ENCODE measurements at regions not wholly inside any gene's neighbourhood (a gene's known extent, or its start where the extent isn't known, plus 50 kb on each side); places are given as distances from the start of the nearest gene placed in this dataset.

DNA sequence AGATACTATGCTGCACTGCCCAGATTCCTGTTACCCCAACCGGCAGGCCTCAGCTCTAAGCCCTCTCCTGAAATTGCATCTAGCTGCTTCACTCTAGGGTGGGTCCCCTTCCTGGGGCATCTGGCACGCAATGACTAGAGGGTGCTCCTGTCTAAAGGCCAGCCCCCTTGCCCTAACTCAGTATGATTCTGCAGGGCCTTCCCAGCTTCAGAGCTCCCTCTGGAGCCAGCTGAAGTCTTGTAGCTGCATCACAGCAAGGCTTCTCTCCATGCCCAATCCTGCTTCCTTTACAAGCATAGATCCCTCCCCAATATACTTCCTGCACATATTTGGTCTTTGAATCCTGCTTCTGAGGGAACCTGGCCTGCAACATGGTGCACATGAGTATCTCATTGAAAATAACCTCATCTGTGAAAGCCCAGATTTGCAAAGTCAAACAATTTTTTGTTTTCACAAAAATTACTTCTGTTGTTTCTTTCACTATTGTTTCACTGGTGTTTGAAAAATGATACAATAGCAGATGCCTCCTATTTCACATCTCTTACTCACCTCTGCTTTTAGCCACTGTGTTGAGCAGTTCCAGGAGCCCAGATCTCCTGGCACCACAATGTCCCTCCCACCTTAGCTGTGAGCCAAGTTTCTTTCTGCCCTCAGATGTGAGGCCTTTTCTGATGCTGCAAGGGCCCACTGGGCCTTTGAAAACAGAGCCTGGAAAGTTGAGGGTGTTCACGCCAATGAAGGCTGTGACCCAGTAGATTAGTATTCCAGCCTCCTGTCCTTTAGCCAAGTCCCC lies 169.5 kb upstream of the EGLN3 start:
- Histone ChIP-seq H3K27me3 (ENCODE audit: control insufficient read depth, insufficient read depth, low read length) (no peaks in the 10 kb centered on the region), H3K9me3 (ENCODE audit: control insufficient read depth, low read depth, low read length) (no peaks in the 10 kb centered on the region), H3K36me3 (ENCODE audit: control insufficient read depth, low read depth, low read length) (no peaks in the 10 kb centered on the region), H3K4me1 (ENCODE audit: control insufficient read depth, low read depth, low read length) (no peaks in the 10 kb centered on the region), H3K4me3 (ENCODE audit: low read length) (no peak overlapping the region), H3K27ac (ENCODE audit: low read length) (no peak overlapping the region), H3K9ac (ENCODE audit: low read length) (no peak overlapping the region)

GRCh38 chr14:34119107-34119858 lies 168.4 kb upstream of the EGLN3 start:
- Histone ChIP-seq H3K27ac (ENCODE audit: low read length) (no peak overlapping the region), H3K36me3 (ENCODE audit: control insufficient read depth, low read depth, low read length) (no peaks in the 10 kb centered on the region), H3K27me3 (ENCODE audit: control insufficient read depth, insufficient read depth, low read length) (no peaks in the 10 kb centered on the region), H3K9ac (ENCODE audit: low read length) (no peak overlapping the region), H3K4me1 (ENCODE audit: control insufficient read depth, low read depth, low read length) (no peaks in the 10 kb centered on the region), H3K4me3 (ENCODE audit: low read length) (no peak overlapping the region), H3K9me3 (ENCODE audit: control insufficient read depth, low read depth, low read length) (no peaks in the 10 kb centered on the region)

- Histone ChIP-seq H3K27ac (ENCODE audit: low read length) (no peak overlapping the region), H3K27me3 (ENCODE audit: control insufficient read depth, insufficient read depth, low read length) (no peaks in the 10 kb centered on the region), H3K4me1 (ENCODE audit: control insufficient read depth, low read depth, low read length) (no peaks in the 10 kb centered on the region), H3K36me3 (ENCODE audit: control insufficient read depth, low read depth, low read length) (no peaks in the 10 kb centered on the region), H3K9me3 (ENCODE audit: control insufficient read depth, low read depth, low read length) (no peaks in the 10 kb centered on the region), H3K9ac (ENCODE audit: low read length) (no peak overlapping the region), H3K4me3 (ENCODE audit: low read length) (no peak overlapping the region)
Observed at GRCh38 chr14:34113991-34114390, 163.1 kb upstream of the EGLN3 start.

DNA sequence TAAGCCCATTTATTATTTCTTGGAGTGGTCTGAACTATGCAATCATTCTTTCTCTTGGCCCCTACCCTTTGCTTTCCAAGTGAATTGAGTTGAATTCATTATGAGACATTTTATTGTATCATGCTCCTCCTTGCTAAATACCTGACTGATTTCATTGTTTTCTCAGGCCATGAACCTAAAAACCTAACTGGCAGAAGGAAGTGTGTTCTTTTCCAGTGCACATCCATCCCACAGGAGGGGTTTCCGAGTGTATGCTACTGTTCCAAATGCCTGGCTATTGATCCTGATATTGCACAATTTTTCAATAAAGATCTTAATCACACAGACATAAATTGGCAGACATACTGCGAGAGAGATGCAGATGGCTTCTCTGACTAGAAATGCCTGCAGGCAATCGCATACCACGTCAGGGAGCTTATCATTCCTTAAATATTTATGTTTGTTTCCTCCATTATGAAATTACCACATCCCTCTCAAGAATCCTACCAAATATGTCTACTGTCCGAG lies 162.2 kb upstream of the EGLN3 start:
- no peak overlapping the region for H3K9ac ChIP-seq (ENCODE audit: low read length)
- no peaks in the 10 kb centered on the region for H3K4me1 ChIP-seq (ENCODE audit: control insufficient read depth, low read depth, low read length)
- H3K27ac ChIP-seq (ENCODE audit: low read length), result no peak overlapping the region
- H3K4me3 ChIP-seq (ENCODE audit: low read length), result no peak overlapping the region
- no peaks in the 10 kb centered on the region for H3K9me3 ChIP-seq (ENCODE audit: control insufficient read depth, low read depth, low read length)
- H3K27me3 ChIP-seq (ENCODE audit: control insufficient read depth, insufficient read depth, low read length), result no peaks in the 10 kb centered on the region
- no peaks in the 10 kb centered on the region for H3K36me3 ChIP-seq (ENCODE audit: control insufficient read depth, low read depth, low read length)

GRCh38 chr14:34111953-34112352 lies 161.1 kb upstream of the EGLN3 start:
- Histone ChIP-seq H3K9me3 (ENCODE audit: control insufficient read depth, low read depth, low read length) (no peaks in the 10 kb centered on the region), H3K4me3 (ENCODE audit: low read length) (no peak overlapping the region), H3K27ac (ENCODE audit: low read length) (no peak overlapping the region), H3K36me3 (ENCODE audit: control insufficient read depth, low read depth, low read length) (no peaks in the 10 kb centered on the region), H3K27me3 (ENCODE audit: control insufficient read depth, insufficient read depth, low read length) (no peaks in the 10 kb centered on the region), H3K9ac (ENCODE audit: low read length) (no peak overlapping the region), H3K4me1 (ENCODE audit: control insufficient read depth, low read depth, low read length) (no peaks in the 10 kb centered on the region)

- H3K4me1 ChIP-seq (ENCODE audit: control insufficient read depth, low read depth, low read length), result no peaks in the 10 kb centered on the region
- no peak overlapping the region for H3K27ac ChIP-seq (ENCODE audit: low read length)
- H3K4me3 ChIP-seq (ENCODE audit: low read length), result no peak overlapping the region
- H3K36me3 ChIP-seq (ENCODE audit: control insufficient read depth, low read depth, low read length), result no peaks in the 10 kb centered on the region
- H3K9me3 ChIP-seq (ENCODE audit: control insufficient read depth, low read depth, low read length), result no peaks in the 10 kb centered on the region
- H3K27me3 ChIP-seq (ENCODE audit: control insufficient read depth, insufficient read depth, low read length), result no peaks in the 10 kb centered on the region
- no peak overlapping the region for H3K9ac ChIP-seq (ENCODE audit: low read length)
Observed at GRCh38 chr14:34111505-34111904, 160.6 kb upstream of the EGLN3 start.

- Histone ChIP-seq H3K36me3 (ENCODE audit: control insufficient read depth, low read depth, low read length) (no peaks in the 10 kb centered on the region), H3K9ac (ENCODE audit: low read length) (no peak overlapping the region), H3K27me3 (ENCODE audit: control insufficient read depth, insufficient read depth, low read length) (no peaks in the 10 kb centered on the region), H3K9me3 (ENCODE audit: control insufficient read depth, low read depth, low read length) (no peaks in the 10 kb centered on the region), H3K27ac (ENCODE audit: low read length) (no peak overlapping the region), H3K4me3 (ENCODE audit: low read length) (no peak overlapping the region), H3K4me1 (ENCODE audit: control insufficient read depth, low read depth, low read length) (no peaks in the 10 kb centered on the region)
Observed at GRCh38 chr14:34110531-34110930, 159.7 kb upstream of the EGLN3 start.

- H3K36me3 ChIP-seq (ENCODE audit: control insufficient read depth, low read depth, low read length), result no peaks in the 10 kb centered on the region
- H3K9ac ChIP-seq (ENCODE audit: low read length), result no peak overlapping the region
- no peaks in the 10 kb centered on the region for H3K4me1 ChIP-seq (ENCODE audit: control insufficient read depth, low read depth, low read length)
- H3K27ac ChIP-seq (ENCODE audit: low read length), result no peak overlapping the region
- no peaks in the 10 kb centered on the region for H3K9me3 ChIP-seq (ENCODE audit: control insufficient read depth, low read depth, low read length)
- H3K4me3 ChIP-seq (ENCODE audit: low read length), result no peak overlapping the region
- H3K27me3 ChIP-seq (ENCODE audit: control insufficient read depth, insufficient read depth, low read length), result no peaks in the 10 kb centered on the region
Observed at GRCh38 chr14:34107441-34107840, 156.6 kb upstream of the EGLN3 start.

GRCh38 chr14:34106310-34106709 lies 155.4 kb upstream of the EGLN3 start:
- Histone ChIP-seq H3K9ac (ENCODE audit: low read length) (no peak overlapping the region), H3K27me3 (ENCODE audit: control insufficient read depth, insufficient read depth, low read length) (no peaks in the 10 kb centered on the region), H3K27ac (ENCODE audit: low read length) (no peak overlapping the region), H3K9me3 (ENCODE audit: control insufficient read depth, low read depth, low read length) (no peaks in the 10 kb centered on the region), H3K4me1 (ENCODE audit: control insufficient read depth, low read depth, low read length) (no peaks in the 10 kb centered on the region), H3K36me3 (ENCODE audit: control insufficient read depth, low read depth, low read length) (no peaks in the 10 kb centered on the region), H3K4me3 (ENCODE audit: low read length) (no peak overlapping the region)

DNA sequence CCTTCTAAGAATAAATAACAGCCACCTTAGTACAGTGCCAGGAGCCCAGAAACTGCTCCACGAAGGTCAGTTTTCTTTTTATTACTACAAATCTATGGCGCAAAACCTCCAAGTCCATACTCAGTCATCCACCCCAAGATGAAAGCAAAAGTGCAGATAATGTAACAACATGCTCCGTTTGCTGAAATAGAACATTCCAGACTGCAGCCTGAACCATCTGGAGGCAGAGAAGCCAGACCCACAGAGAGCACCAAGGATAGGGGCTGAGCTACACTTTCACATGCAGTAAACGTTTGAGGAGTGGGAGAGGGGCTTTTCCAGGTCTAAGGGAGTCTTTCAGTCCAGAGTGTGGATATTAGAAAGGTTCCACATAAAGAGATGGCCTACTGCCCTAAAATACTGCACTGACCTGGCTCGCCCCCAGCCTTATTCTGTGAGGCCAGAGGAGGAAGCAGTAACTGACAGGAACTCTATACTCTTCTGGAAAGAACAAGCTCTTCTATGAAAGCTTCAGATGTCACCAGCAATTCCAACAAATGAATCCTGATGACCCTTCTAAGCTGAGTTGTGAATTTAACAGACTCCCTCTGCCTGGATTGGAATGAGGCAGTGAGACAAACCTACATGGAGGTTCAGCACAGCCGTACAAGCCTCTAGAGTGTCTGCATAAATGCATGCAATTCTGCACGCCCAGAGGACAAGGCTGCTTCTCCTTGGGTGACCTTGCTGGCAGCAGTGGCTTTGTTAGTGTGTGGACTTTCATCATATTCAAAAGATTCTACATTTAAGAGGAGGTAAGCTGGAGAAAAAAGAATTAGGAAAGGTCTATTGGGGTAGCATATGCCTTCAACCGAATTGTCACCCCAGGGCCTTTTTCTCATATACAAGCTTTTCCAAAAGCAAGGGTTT lies 153.9 kb upstream of the EGLN3 start:
- Histone ChIP-seq H3K27me3 (ENCODE audit: control insufficient read depth, insufficient read depth, low read length) (no peaks in the 10 kb centered on the region), H3K4me1 (ENCODE audit: control insufficient read depth, low read depth, low read length) (no peaks in the 10 kb centered on the region), H3K9me3 (ENCODE audit: control insufficient read depth, low read depth, low read length) (no peaks in the 10 kb centered on the region), H3K27ac (ENCODE audit: low read length) (no peak overlapping the region), H3K36me3 (ENCODE audit: control insufficient read depth, low read depth, low read length) (no peaks in the 10 kb centered on the region), H3K9ac (ENCODE audit: low read length) (no peak overlapping the region), H3K4me3 (ENCODE audit: low read length) (no peak overlapping the region)

GRCh38 chr14:34103176-34103575 lies 152.3 kb upstream of the EGLN3 start:
- no peak overlapping the region for H3K27ac ChIP-seq (ENCODE audit: low read length)
- no peaks in the 10 kb centered on the region for H3K9me3 ChIP-seq (ENCODE audit: control insufficient read depth, low read depth, low read length)

More at GRCh38 chr14:34103176-34103575, 152.3 kb upstream of the EGLN3 start:
- no peaks in the 10 kb centered on the region for H3K4me1 ChIP-seq (ENCODE audit: control insufficient read depth, low read depth, low read length)
- no peak overlapping the region for H3K4me3 ChIP-seq (ENCODE audit: low read length)
- H3K9ac ChIP-seq (ENCODE audit: low read length), result no peak overlapping the region
- no peaks in the 10 kb centered on the region for H3K27me3 ChIP-seq (ENCODE audit: control insufficient read depth, insufficient read depth, low read length)
- no peaks in the 10 kb centered on the region for H3K36me3 ChIP-seq (ENCODE audit: control insufficient read depth, low read depth, low read length)
